ENCODE measurements at regions not wholly inside any gene's neighbourhood (a gene's known extent, or its start where the extent isn't known, plus 50 kb on each side); places are given as distances from the start of the nearest gene placed in this dataset.

DNA sequence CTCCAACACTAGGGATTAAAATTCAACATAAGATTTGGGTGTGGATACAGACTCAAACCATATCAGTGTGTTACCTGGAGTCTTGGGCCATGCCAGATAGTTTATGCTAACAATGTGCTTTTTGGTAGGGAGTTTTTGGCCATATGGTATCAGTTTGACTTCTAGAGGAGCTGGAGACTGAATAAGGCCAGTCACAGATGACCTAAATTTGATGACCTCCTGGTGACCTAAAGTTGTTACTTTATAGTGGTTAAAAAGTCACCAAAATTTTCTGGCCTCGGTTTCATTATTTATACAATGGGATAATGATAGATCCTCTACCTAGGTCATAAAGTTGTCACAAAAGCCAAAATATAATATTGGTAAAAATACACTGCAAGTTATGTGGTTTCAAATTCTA is 877.1 kb downstream of the RAPGEF2 start:
- no peak for TF ChIP-seq POLR2AphosphoS5 (IDR thresholded peaks at IDR 0.05)
- TF ChIP-seq, protein P1, sequence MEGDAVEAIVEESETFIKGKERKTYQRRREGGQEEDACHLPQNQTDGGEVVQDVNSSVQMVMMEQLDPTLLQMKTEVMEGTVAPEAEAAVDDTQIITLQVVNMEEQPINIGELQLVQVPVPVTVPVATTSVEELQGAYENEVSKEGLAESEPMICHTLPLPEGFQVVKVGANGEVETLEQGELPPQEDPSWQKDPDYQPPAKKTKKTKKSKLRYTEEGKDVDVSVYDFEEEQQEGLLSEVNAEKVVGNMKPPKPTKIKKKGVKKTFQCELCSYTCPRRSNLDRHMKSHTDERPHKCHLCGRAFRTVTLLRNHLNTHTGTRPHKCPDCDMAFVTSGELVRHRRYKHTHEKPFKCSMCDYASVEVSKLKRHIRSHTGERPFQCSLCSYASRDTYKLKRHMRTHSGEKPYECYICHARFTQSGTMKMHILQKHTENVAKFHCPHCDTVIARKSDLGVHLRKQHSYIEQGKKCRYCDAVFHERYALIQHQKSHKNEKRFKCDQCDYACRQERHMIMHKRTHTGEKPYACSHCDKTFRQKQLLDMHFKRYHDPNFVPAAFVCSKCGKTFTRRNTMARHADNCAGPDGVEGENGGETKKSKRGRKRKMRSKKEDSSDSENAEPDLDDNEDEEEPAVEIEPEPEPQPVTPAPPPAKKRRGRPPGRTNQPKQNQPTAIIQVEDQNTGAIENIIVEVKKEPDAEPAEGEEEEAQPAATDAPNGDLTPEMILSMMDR (IDR thresholded peaks at IDR 0.05), result no peak

All from esophagus muscularis mucosa (tissue), 3 donors.